GM19025 (cell line): ENCODE measurements at regions not wholly inside any gene's neighbourhood (a gene's known extent, or its start where the extent isn't known, plus 50 kb on each side); places are given as distances from the start of the nearest gene placed in this dataset.

Experiments used
- ATAC-seq: cut with Tn5 transposase; IDR thresholded peaks from one replicate; pipeline ENCODE4 v1.9.1; 2021; ENCODE audit warnings: mild to moderate bottlenecking, low read depth, moderate library complexity; ENCODE audit not compliant: unreplicated experiment

GRCh38 chr5:54721951-54722654 lies 204.5 kb downstream of the SNX18 start:
- ATAC-seq = no peak

GRCh38 chr5:54721116-54721515 lies 203.6 kb downstream of the SNX18 start:
- ATAC-seq = no peak

- no peak for ATAC-seq
Observed at GRCh38 chr5:54720341-54720740, 202.8 kb downstream of the SNX18 start.

GRCh38 chr5:54719384-54720283 lies 202.1 kb downstream of the SNX18 start:
- no peak for ATAC-seq

- ATAC-seq = no peak
Observed at GRCh38 chr5:54718656-54719055, 201.1 kb downstream of the SNX18 start.

- no peak for ATAC-seq
Observed at GRCh38 chr5:54717870-54718269, 200.3 kb downstream of the SNX18 start.

GRCh38 chr5:54717459-54717858 lies 199.9 kb downstream of the SNX18 start:
- ATAC-seq = no peak

GRCh38 chr5:54713923-54714581 lies 196.5 kb downstream of the SNX18 start:
- ATAC-seq = no peak

- ATAC-seq = no peak
Observed at GRCh38 chr5:54709096-54709495, 191.5 kb downstream of the SNX18 start.

GRCh38 chr5:54707841-54708240 lies 190.3 kb downstream of the SNX18 start:
- ATAC-seq = no peak

GRCh38 chr5:54705994-54706653 lies 188.6 kb downstream of the SNX18 start:
- ATAC-seq = no peak

- no peak for ATAC-seq
Observed at GRCh38 chr5:54704825-54705224, 187.3 kb downstream of the SNX18 start.

- ATAC-seq = no peak
Observed at GRCh38 chr5:54704333-54704732, 186.8 kb downstream of the SNX18 start.

- ATAC-seq = no peak
Observed at GRCh38 chr5:54703565-54704255, 186.2 kb downstream of the SNX18 start.

- no peak for ATAC-seq
Observed at GRCh38 chr5:54703133-54703532, 185.6 kb downstream of the SNX18 start.

GRCh38 chr5:54702470-54702869 lies 184.9 kb downstream of the SNX18 start:
- ATAC-seq = no peak

GRCh38 chr5:54700986-54701578 lies 183.5 kb downstream of the SNX18 start:
- no peak for ATAC-seq

GRCh38 chr5:54696931-54697330 lies 179.4 kb downstream of the SNX18 start:
- no peak for ATAC-seq

- no peak for ATAC-seq
Observed at GRCh38 chr5:54696346-54696745, 178.8 kb downstream of the SNX18 start.
